K562 (cell line): ENCODE measurements at regions not wholly inside any gene's neighbourhood (a gene's known extent, or its start where the extent isn't known, plus 50 kb on each side); places are given as distances from the start of the nearest gene placed in this dataset.

Experiments
- BCOR ChIP-seq: fragments of 450-650 bp; IDR thresholded peaks from 2 replicates; pipeline ENCODE4 v1.6.1; 2016
- CXXC5 ChIP-seq: fragments of 250-450 bp; sonication (Bioruptor Pico); IDR thresholded peaks from 2 replicates; pipeline ENCODE4 v1.8.0; 2022; ENCODE audit warnings: inconsistent platforms, mild to moderate bottlenecking, moderate library complexity
- JUN ChIP-seq, 2 experiments: sonication (generic) in 1 of 2; formaldehyde crosslinking in 1 of 2; IDR thresholded peaks; 2 replicates each; pipeline versions ENCODE4 v1.6.1 to v1.8.0; 2012 to 2022; ENCODE audit warnings: borderline replicate concordance in 2 of 2, mild to moderate bottlenecking in 2 of 2, improper control_type of control experiment in 1 of 2, low read depth in 1 of 2, low read length in 1 of 2, missing genetic modification reagents in 1 of 2
- MYBL2 ChIP-seq, 2 experiments: fragments of 450-650 bp in 1 of 2; sonication (generic) in 1 of 2; formaldehyde crosslinking in 1 of 2; IDR thresholded peaks; 2 replicates each; pipeline versions ENCODE4 v1.6.1 to v1.8.1; 2017 to 2022; ENCODE audit warnings: borderline replicate concordance in 1 of 2, inconsistent platforms in 1 of 2, low read depth in 1 of 2, mild to moderate bottlenecking in 1 of 2, missing genetic modification reagents in 1 of 2, moderate library complexity in 1 of 2
- SIRT6 ChIP-seq: IDR thresholded peaks from one replicate; pipeline ENCODE4 v1.6.1; 2012; ENCODE audit warnings: low read depth, mild to moderate bottlenecking, control low read depth, inconsistent platforms, low read length, moderate library complexity
- TAL1 ChIP-seq: fragments of 450-650 bp; IDR thresholded peaks from 2 replicates; pipeline ENCODE4 v1.6.1; 2016; ENCODE audit warnings: mild to moderate bottlenecking
- ZBTB17 ChIP-seq: fragments of 450-650 bp; formaldehyde crosslinking; IDR thresholded peaks from 2 replicates; pipeline ENCODE4 v1.4.0; 2020; ENCODE audit warnings: mild to moderate bottlenecking
- TF ChIP-seq, protein P1 (sequence below), 2 experiments: fragments of 450-650 bp; IDR thresholded peaks; 2 replicates each; pipeline ENCODE4 v1.6.1; 2016; ENCODE audit warnings: mild to moderate bottlenecking in 2 of 2, borderline replicate concordance in 1 of 2, low read depth in 1 of 2, moderate library complexity in 1 of 2
- TF ChIP-seq, protein P2 (sequence below): fragments of 450-650 bp; formaldehyde crosslinking; conservative IDR thresholded peaks from 2 replicates; pipeline ENCODE4 v1.4.0; 2022; ENCODE audit warnings: mild to moderate bottlenecking, missing genetic modification characterization
- TF ChIP-seq, protein P3 (sequence below): IDR thresholded peaks from 2 replicates; pipeline ENCODE4 v1.6.1; 2014; ENCODE audit warnings: antibody characterized with exemption
- TF ChIP-seq, protein P4 (sequence below): fragments of 450-650 bp; IDR thresholded peaks from 2 replicates; pipeline ENCODE4 v1.6.1; 2016; ENCODE audit warnings: low read depth, mild to moderate bottlenecking, moderate library complexity
- TF ChIP-seq, protein P5 (sequence below): fragments of 200-800 bp; sonication (Bioruptor generic); IDR thresholded peaks from 2 replicates; pipeline ENCODE4 v1.6.1; 2017; ENCODE audit warnings: missing genetic modification characterization, missing compliant biosample characterization

DNA sequence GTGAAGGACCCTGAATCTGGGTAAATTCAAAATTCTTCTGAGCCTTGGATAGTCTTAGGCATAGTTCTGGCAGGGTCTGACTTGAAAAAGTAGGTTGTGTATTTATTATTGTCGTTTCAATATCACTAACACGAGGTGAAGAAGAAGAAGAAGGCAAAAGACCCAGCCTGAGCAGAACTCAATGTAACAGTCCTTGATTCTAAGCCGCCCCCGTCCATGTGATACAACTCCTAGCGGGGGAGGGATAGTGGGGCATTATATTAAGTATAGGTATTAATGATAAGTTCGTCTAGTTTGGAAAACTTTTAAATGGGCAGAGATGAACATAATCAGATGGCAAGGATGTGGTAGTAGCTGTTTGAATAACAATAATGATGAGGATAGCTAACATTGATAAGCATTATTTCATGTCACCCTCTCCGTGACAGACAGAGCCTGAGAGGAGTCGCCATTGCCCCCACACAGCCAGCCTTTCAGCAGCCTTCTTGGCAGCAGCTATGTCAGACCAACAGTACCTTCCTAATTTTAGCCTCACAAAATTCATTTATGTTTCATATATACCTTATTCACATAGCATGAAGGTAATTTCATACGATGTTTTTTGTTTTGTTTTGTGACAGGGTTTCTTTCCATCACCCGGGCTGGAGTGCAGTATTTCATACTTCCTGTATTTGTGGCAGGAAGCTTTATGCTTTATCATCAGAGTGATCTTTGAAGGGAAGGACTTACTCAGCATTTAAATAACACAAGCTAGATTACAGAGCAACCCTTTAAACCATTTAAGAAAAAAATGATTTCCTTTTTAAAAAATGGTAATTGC, 64.4 kb upstream of the NPAS1 start (continued):
- TF ChIP-seq, protein P1, sequence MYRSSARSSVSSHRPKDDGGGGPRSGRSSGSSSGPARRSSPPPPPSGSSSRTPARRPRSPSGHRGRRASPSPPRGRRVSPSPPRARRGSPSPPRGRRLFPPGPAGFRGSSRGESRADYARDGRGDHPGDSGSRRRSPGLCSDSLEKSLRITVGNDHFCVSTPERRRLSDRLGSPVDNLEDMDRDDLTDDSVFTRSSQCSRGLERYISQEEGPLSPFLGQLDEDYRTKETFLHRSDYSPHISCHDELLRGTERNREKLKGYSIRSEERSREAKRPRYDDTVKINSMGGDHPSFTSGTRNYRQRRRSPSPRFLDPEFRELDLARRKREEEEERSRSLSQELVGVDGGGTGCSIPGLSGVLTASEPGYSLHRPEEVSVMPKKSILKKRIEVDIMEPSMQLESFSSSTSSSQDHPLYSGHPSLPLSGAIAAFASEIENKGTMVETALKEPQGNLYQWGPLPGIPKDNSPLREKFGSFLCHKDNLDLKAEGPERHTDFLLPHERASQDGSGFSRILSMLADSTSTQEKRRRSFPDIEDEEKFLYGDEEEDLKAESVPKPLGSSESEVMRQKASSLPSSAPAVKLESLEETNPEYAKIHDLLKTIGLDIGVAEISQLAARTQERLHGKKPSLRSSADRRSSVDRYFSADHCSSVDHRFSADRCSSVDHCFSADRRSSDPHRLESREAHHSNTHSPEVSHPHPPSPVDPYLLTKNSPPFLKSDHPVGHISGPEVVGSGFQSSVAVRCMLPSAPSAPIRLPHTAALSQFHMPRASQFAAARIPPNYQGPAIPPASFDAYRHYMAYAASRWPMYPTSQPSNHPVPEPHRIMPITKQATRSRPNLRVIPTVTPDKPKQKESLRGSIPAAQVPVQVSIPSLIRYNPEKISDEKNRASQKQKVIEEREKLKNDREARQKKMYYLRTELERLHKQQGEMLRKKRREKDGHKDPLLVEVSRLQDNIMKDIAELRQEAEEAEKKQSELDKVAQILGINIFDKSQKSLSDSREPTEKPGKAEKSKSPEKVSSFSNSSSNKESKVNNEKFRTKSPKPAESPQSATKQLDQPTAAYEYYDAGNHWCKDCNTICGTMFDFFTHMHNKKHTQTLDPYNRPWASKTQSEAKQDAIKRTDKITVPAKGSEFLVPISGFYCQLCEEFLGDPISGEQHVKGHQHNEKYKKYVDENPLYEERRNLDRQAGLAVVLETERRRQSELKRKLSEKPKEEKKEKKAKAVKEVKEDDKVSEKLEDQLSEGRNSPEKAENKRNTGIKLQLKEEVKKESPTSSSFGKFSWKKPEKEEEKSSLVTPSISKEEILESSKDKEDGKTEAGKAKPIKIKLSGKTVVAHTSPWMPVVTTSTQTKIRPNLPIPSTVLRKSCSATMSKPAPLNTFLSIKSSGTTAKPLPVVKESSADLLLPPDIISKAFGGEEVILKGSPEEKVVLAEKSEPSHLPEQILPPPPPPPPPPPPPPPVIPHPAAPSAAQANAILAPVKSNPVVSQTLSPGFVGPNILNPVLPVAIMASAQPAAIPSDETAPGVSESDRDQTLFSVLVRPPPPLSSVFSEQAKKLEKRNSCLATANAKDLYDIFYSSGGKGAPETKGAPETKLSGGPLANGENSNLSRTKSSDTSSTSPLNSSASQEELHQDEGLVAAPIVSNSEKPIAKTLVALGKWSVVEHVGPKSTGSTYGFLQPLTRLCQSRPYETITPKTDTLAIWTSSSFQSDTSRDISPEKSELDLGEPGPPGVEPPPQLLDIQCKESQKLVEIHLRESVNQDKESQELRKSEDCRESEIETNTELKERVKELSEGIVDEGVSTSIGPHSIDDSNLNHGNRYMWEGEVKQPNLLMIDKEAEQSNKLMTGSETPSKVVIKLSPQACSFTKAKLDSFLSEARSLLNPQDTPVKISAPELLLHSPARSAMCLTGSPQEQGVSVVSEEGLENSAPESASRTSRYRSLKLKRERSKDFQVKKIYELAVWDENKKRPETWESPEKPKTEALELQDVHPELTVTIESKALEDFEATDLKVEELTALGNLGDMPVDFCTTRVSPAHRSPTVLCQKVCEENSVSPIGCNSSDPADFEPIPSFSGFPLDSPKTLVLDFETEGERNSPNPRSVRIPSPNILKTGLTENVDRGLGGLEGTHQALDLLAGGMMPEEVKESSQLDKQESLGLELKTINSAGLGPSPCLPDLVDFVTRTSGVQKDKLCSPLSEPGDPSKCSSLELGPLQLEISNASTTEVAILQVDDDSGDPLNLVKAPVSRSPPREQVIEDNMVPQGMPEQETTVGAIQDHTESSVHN (IDR thresholded peaks at IDR 0.05; ENCODE audit: borderline replicate concordance in 1 of 2, low read depth in 1 of 2) = peak in 1 of 2 experiments; percentile 61; a peak in 1 of 4 replicates
- no peak for TF ChIP-seq BCOR
- TF ChIP-seq, protein P2, sequence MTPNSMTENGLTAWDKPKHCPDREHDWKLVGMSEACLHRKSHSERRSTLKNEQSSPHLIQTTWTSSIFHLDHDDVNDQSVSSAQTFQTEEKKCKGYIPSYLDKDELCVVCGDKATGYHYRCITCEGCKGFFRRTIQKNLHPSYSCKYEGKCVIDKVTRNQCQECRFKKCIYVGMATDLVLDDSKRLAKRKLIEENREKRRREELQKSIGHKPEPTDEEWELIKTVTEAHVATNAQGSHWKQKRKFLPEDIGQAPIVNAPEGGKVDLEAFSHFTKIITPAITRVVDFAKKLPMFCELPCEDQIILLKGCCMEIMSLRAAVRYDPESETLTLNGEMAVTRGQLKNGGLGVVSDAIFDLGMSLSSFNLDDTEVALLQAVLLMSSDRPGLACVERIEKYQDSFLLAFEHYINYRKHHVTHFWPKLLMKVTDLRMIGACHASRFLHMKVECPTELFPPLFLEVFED (CRISPR knock-in tag) = no peak
- TF ChIP-seq TAL1 = no peak
- TF ChIP-seq ZBTB17 (CRISPR knock-in tag) = no peak
- TF ChIP-seq, protein P3, sequence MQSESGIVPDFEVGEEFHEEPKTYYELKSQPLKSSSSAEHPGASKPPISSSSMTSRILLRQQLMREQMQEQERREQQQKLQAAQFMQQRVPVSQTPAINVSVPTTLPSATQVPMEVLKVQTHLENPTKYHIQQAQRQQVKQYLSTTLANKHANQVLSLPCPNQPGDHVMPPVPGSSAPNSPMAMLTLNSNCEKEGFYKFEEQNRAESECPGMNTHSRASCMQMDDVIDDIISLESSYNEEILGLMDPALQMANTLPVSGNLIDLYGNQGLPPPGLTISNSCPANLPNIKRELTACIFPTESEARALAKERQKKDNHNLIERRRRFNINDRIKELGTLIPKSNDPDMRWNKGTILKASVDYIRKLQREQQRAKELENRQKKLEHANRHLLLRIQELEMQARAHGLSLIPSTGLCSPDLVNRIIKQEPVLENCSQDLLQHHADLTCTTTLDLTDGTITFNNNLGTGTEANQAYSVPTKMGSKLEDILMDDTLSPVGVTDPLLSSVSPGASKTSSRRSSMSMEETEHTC = no peak
- TF ChIP-seq MYBL2 (IDR thresholded peaks at IDR 0.05; ENCODE audit: low read depth) = no peak
- TF ChIP-seq MYBL2 (CRISPR knock-in tag; IDR thresholded peaks at IDR 0.05; ENCODE audit: borderline replicate concordance) = no peak
- no peak for TF ChIP-seq SIRT6
- TF ChIP-seq JUN (IDR thresholded peaks at IDR 0.05; ENCODE audit: borderline replicate concordance, low read depth, low read length) = no peak
- TF ChIP-seq JUN (CRISPR knock-in tag; IDR thresholded peaks at IDR 0.05; ENCODE audit: borderline replicate concordance) = no peak
- TF ChIP-seq, protein P4, sequence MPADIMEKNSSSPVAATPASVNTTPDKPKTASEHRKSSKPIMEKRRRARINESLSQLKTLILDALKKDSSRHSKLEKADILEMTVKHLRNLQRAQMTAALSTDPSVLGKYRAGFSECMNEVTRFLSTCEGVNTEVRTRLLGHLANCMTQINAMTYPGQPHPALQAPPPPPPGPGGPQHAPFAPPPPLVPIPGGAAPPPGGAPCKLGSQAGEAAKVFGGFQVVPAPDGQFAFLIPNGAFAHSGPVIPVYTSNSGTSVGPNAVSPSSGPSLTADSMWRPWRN = no peak
- TF ChIP-seq CXXC5 (CRISPR knock-in tag) = 0 out of 2 replicates have a peak, but pooled peaks have one; percentile 19
- TF ChIP-seq, protein P5, sequence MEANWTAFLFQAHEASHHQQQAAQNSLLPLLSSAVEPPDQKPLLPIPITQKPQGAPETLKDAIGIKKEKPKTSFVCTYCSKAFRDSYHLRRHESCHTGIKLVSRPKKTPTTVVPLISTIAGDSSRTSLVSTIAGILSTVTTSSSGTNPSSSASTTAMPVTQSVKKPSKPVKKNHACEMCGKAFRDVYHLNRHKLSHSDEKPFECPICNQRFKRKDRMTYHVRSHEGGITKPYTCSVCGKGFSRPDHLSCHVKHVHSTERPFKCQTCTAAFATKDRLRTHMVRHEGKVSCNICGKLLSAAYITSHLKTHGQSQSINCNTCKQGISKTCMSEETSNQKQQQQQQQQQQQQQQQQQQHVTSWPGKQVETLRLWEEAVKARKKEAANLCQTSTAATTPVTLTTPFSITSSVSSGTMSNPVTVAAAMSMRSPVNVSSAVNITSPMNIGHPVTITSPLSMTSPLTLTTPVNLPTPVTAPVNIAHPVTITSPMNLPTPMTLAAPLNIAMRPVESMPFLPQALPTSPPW = peak; percentile 62; the same call in 1 of the 2 replicates
